Medulla oblongata (tissue), 1 donor: ENCODE measurements at regions not wholly inside any gene's neighbourhood (a gene's known extent, or its start where the extent isn't known, plus 50 kb on each side); places are given as distances from the start of the nearest gene placed in this dataset.

Experiments
- DNase-seq: peaks from one replicate; pipeline ENCODE4 v3.0.0-alpha.2; 2015; ENCODE audit errors: extremely low spot score

- no peak for DNase-seq
These were observed 458.0 kb upstream of the HS6ST1 start for GRCh38 chr2:128776461-128777195.

GRCh38 chr2:128777196-128778035, 458.7 kb upstream of the HS6ST1 start:
- DNase-seq: no peak

- no peak for DNase-seq
These were observed 460.2 kb upstream of the HS6ST1 start for GRCh38 chr2:128778843-128779242.

GRCh38 chr2:128779301-128780095, 460.8 kb upstream of the HS6ST1 start:
- no peak for DNase-seq

GRCh38 chr2:128780434-128781080, 461.9 kb upstream of the HS6ST1 start:
- no peak for DNase-seq

- DNase-seq: no peak
These were observed 462.5 kb upstream of the HS6ST1 start for GRCh38 chr2:128781166-128781565.

- no peak for DNase-seq
These were observed 463.1 kb upstream of the HS6ST1 start for GRCh38 chr2:128781585-128782385.

GRCh38 chr2:128782411-128783192, 463.9 kb upstream of the HS6ST1 start:
- DNase-seq: no peak

GRCh38 chr2:128783193-128783671, 464.6 kb upstream of the HS6ST1 start:
- DNase-seq: no peak

GRCh38 chr2:128783896-128784295, 465.2 kb upstream of the HS6ST1 start:
- peak; percentile 47 for DNase-seq

GRCh38 chr2:128784626-128785306, 466.1 kb upstream of the HS6ST1 start:
- no peak for DNase-seq

GRCh38 chr2:128786316-128786715, 467.6 kb upstream of the HS6ST1 start:
- DNase-seq: no peak

GRCh38 chr2:128786741-128787478, 468.2 kb upstream of the HS6ST1 start:
- DNase-seq: peak; percentile 11

GRCh38 chr2:128787616-128788015, 468.9 kb upstream of the HS6ST1 start:
- no peak for DNase-seq

- DNase-seq: no peak
These were observed 470.1 kb upstream of the HS6ST1 start for GRCh38 chr2:128788636-128789220.

GRCh38 chr2:128789221-128789620, 470.6 kb upstream of the HS6ST1 start:
- no peak for DNase-seq

GRCh38 chr2:128789776-128790455, 471.2 kb upstream of the HS6ST1 start:
- no peak for DNase-seq

- no peak for DNase-seq
These were observed 471.9 kb upstream of the HS6ST1 start for GRCh38 chr2:128790541-128791001.
